ENCODE measurements at regions not wholly inside any gene's neighbourhood (a gene's known extent, or its start where the extent isn't known, plus 50 kb on each side); places are given as distances from the start of the nearest gene placed in this dataset.

- no peak overlapping the region for H3K4me3 ChIP-seq
- no peaks in the 10 kb centered on the region for H3K27me3 ChIP-seq
- TF ChIP-seq POLR2A (IDR thresholded peaks at IDR 0.05) (no peak), CTCF (IDR thresholded peaks at IDR 0.05) (no peak)
- no peak for DNase-seq
- WGBS, 4 donors: 64 to 70% (median 67%) methylated on average over 3 of the region's 3 CpGs
- no peaks in the 10 kb centered on the region for H3K36me3 ChIP-seq (replicated peaks in 1 of 2)
- no peak overlapping the region for H3K27ac ChIP-seq
- intact Hi-C loops (cut with DNase I): no loop called here
- no peaks in the 10 kb centered on the region for H3K9me3 ChIP-seq (replicated peaks in 1 of 3)
- H3K4me1 ChIP-seq (replicated peaks in 1 of 2): no peaks in the 10 kb centered on the region
Observed at GRCh38 chr5:145233461-145233860, 601.7 kb downstream of the PRELID2 start.

- intact Hi-C loops (cut with DNase I): no loop called here
Observed at GRCh38 chr5:145230781-145231180, 604.4 kb downstream of the PRELID2 start.

GRCh38 chr5:145228564-145228963 is 606.6 kb downstream of the PRELID2 start:
- H3K36me3 ChIP-seq (replicated peaks in 1 of 2): no peaks in the 10 kb centered on the region
- H3K9me3 ChIP-seq (replicated peaks in 1 of 3): no peaks in the 10 kb centered on the region
- 85 to 92% (median 89%) methylated on average over 10 of the region's 10 CpGs for WGBS, 4 donors
- intact Hi-C loops (cut with DNase I): no loop called here
- TF ChIP-seq CTCF (IDR thresholded peaks at IDR 0.05): no peak
- no peak for TF ChIP-seq POLR2A (IDR thresholded peaks at IDR 0.05)
- no peaks in the 10 kb centered on the region for H3K27me3 ChIP-seq
- DNase-seq: no peak
- no peaks in the 10 kb centered on the region for H3K4me1 ChIP-seq (replicated peaks in 1 of 2)
- H3K27ac ChIP-seq: no peak overlapping the region
- H3K4me3 ChIP-seq: no peak overlapping the region

More at GRCh38 chr5:145230781-145231180, 604.4 kb downstream of the PRELID2 start:
- H3K4me1 ChIP-seq (replicated peaks in 1 of 2): no peaks in the 10 kb centered on the region
- no peak for TF ChIP-seq CTCF (IDR thresholded peaks at IDR 0.05)
- TF ChIP-seq POLR2A (IDR thresholded peaks at IDR 0.05): no peak
- DNase-seq: no peak
- no peaks in the 10 kb centered on the region for H3K9me3 ChIP-seq (replicated peaks in 1 of 3)
- H3K27ac ChIP-seq: no peak overlapping the region
- no peaks in the 10 kb centered on the region for H3K27me3 ChIP-seq
- WGBS, 4 donors: 88 to 100% (median 92%) methylated on average over 2 of the region's 2 CpGs
- no peak overlapping the region for H3K4me3 ChIP-seq
- no peaks in the 10 kb centered on the region for H3K36me3 ChIP-seq (replicated peaks in 1 of 2)

GRCh38 chr5:145227881-145228280 is 607.3 kb downstream of the PRELID2 start:
- Histone ChIP-seq H3K27me3 (no peaks in the 10 kb centered on the region), H3K27ac (no peak overlapping the region), H3K4me3 (no peak overlapping the region), H3K9me3 (replicated peaks in 1 of 3) (no peaks in the 10 kb centered on the region), H3K4me1 (replicated peaks in 1 of 2) (no peaks in the 10 kb centered on the region), H3K36me3 (replicated peaks in 1 of 2) (no peaks in the 10 kb centered on the region)
- WGBS, 4 donors: 72 to 79% (median 76%) methylated on average over 2 of the region's 2 CpGs
- DNase-seq: no peak
- intact Hi-C loops (cut with DNase I): no loop called here
- no peak for TF ChIP-seq POLR2A (IDR thresholded peaks at IDR 0.05)
- TF ChIP-seq CTCF (IDR thresholded peaks at IDR 0.05): no peak
